ENCODE measurements at regions not wholly inside any gene's neighbourhood (a gene's known extent, or its start where the extent isn't known, plus 50 kb on each side); places are given as distances from the start of the nearest gene placed in this dataset.

DNA sequence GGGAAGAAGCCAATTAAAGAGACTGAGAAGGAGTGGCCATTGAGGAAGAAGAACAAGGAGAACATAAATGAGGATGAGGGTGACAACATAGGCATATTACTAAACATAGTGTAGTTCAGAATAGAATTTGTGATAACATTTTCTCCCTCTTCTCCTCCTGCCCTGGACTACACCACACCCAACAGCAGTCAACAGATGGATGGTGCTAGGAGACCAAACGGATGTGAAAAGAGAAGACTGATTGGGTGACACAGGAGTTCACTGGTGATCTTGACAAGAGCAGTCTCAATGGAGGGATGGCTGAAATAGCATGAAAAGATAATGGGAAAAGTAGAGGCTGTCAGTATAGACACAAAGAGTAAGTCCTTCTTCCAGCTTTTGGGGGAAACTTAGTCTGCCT lies 226.5 kb upstream of the FGF13 start:
- no peaks in the 10 kb centered on the region for H3K9me3 Mint-ChIP-seq (ENCODE audit: unreplicated experiment)
- peaks cover 12% of the 10 kb centered on the region for H3K4me1 Mint-ChIP-seq (ENCODE audit: unreplicated experiment)
- DNase-seq (ENCODE audit: low spot score): no peak
- H3K27ac Mint-ChIP-seq (ENCODE audit: unreplicated experiment): no peak overlapping the region
- no peaks in the 10 kb centered on the region for H3K36me3 Mint-ChIP-seq (ENCODE audit: low read depth, unreplicated experiment)
- no peaks in the 10 kb centered on the region for H3K27me3 Mint-ChIP-seq (ENCODE audit: unreplicated experiment)
- TF ChIP-seq, protein P1, sequence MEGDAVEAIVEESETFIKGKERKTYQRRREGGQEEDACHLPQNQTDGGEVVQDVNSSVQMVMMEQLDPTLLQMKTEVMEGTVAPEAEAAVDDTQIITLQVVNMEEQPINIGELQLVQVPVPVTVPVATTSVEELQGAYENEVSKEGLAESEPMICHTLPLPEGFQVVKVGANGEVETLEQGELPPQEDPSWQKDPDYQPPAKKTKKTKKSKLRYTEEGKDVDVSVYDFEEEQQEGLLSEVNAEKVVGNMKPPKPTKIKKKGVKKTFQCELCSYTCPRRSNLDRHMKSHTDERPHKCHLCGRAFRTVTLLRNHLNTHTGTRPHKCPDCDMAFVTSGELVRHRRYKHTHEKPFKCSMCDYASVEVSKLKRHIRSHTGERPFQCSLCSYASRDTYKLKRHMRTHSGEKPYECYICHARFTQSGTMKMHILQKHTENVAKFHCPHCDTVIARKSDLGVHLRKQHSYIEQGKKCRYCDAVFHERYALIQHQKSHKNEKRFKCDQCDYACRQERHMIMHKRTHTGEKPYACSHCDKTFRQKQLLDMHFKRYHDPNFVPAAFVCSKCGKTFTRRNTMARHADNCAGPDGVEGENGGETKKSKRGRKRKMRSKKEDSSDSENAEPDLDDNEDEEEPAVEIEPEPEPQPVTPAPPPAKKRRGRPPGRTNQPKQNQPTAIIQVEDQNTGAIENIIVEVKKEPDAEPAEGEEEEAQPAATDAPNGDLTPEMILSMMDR (IDR thresholded peaks at IDR 0.05; ENCODE audit: unreplicated experiment): no peak
- no peak overlapping the region for H3K4me3 Mint-ChIP-seq (ENCODE audit: unreplicated experiment)

DNA sequence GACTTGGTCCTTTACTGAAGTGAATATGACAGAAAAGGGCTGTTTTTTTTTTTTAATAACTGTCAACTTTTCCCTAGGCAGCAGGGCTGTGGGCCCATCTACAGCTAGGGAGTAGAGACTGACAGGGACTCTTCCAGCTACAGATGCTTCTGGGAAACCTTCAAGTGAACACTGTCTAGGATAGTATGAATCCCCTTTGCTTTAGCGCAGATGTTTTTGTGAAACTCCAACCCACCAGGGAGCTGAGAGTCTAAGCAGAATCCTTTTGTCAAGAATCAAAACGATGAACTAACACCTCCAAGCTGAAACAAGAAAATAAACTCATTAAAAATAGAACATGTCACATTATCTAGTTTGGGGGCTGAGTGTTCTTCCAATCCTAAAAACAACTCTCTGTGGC lies 219.7 kb upstream of the FGF13 start:
- Mint-ChIP-seq H3K27me3 (ENCODE audit: unreplicated experiment) (peaks cover 2% of the 10 kb centered on the region), H3K27ac (ENCODE audit: unreplicated experiment) (no peak overlapping the region), H3K4me1 (ENCODE audit: unreplicated experiment) (peaks cover 10% of the 10 kb centered on the region), H3K4me3 (ENCODE audit: unreplicated experiment) (no peak overlapping the region), H3K36me3 (ENCODE audit: low read depth, unreplicated experiment) (peaks cover 3% of the 10 kb centered on the region), H3K9me3 (ENCODE audit: unreplicated experiment) (no peaks in the 10 kb centered on the region)
- TF ChIP-seq, protein P1 (IDR thresholded peaks at IDR 0.05; ENCODE audit: unreplicated experiment): no peak
- no peak for DNase-seq (ENCODE audit: low spot score)

DNA sequence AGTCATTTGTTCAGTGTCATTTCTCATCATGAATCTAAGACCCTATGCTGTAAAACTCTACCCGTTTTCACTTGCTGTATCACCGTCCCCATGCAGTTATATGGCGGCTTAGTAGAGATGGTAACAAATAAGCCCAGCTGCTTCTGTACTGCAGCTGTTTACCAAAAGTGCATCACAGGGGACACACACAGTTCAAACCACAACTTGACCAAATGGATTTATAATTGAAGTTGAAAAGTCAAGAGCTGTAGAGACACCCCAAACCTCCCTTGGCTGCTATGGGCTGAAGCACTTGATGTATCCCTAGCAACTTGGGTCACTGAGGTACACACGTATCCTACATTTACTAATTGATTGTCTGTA lies 219.0 kb upstream of the FGF13 start:
- DNase-seq (ENCODE audit: low spot score): no peak
- H3K4me1 Mint-ChIP-seq (ENCODE audit: unreplicated experiment): peaks cover 12% of the 10 kb centered on the region
- no peak overlapping the region for H3K27ac Mint-ChIP-seq (ENCODE audit: unreplicated experiment)
- no peak overlapping the region for H3K4me3 Mint-ChIP-seq (ENCODE audit: unreplicated experiment)
- peaks cover 3% of the 10 kb centered on the region for H3K36me3 Mint-ChIP-seq (ENCODE audit: low read depth, unreplicated experiment)
- TF ChIP-seq, protein P1 (IDR thresholded peaks at IDR 0.05; ENCODE audit: unreplicated experiment): no peak
- H3K9me3 Mint-ChIP-seq (ENCODE audit: unreplicated experiment): no peaks in the 10 kb centered on the region
- peaks cover 2% of the 10 kb centered on the region for H3K27me3 Mint-ChIP-seq (ENCODE audit: unreplicated experiment)

DNA sequence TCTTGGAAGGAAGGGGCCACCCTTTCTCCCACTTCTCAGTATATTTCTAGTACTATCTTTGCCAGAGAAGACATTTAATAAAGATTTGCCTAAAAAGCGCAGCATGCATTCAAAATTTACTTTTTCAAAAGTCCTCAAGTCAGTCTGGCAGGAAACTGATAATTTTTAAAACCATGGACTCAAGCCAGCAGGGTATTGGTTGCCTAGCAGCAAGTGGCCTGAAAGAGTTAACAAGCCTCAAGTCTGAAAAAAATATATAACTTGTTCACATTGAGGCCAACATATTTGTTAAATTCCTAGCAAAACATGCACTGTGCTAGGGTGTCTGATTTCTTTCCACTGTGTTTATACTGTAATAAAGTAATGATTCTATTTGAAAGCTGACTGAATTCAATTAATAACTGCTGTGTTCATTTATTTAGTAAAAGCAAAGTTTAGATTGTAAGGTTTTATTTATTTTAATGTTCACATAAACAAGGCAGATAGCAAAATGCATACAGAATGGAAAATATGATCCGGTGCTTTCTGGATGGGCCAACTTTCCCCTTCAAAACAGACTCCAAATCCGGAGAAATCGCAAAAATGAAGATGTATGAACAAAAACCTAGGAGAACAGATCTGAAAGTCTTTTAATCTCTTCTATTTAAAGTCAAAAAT lies 218.5 kb upstream of the FGF13 start:
- peaks cover 2% of the 10 kb centered on the region for H3K27me3 Mint-ChIP-seq (ENCODE audit: unreplicated experiment)
- peaks cover 14% of the 10 kb centered on the region for H3K4me1 Mint-ChIP-seq (ENCODE audit: unreplicated experiment)
- no peak overlapping the region for H3K27ac Mint-ChIP-seq (ENCODE audit: unreplicated experiment)

More for the DNA sequence above, 218.5 kb upstream of the FGF13 start:
- TF ChIP-seq, protein P1 (IDR thresholded peaks at IDR 0.05; ENCODE audit: unreplicated experiment): no peak
- Mint-ChIP-seq H3K4me3 (ENCODE audit: unreplicated experiment) (no peak overlapping the region), H3K36me3 (ENCODE audit: low read depth, unreplicated experiment) (peaks cover 3% of the 10 kb centered on the region), H3K9me3 (ENCODE audit: unreplicated experiment) (no peaks in the 10 kb centered on the region)
- no peak for DNase-seq (ENCODE audit: low spot score)
